Bronchial epithelial cell (primary cell): ENCODE measurements at regions not wholly inside any gene's neighbourhood (a gene's known extent, or its start where the extent isn't known, plus 50 kb on each side); places are given as distances from the start of the nearest gene placed in this dataset.

Source experiments
- DNase-seq: peaks from one replicate; pipeline ENCODE4 v3.0.0-alpha.2; 2010; ENCODE audit warnings: low read depth
- FAIRE-seq: peaks from 2 replicates; lab custom pipeline; 2011; peaks lifted over from hg19 to GRCh38; lab: Jason Lieb, UNC
- H3K27me3 ChIP-seq: 2 replicates; pipeline ENCODE4 v1.5.1; 2011; ENCODE audit warnings: low read length; ENCODE audit not compliant: control insufficient read depth, insufficient read depth
- H3K36me3 ChIP-seq: 2 replicates; pipeline ENCODE4 v1.5.1; 2011; ENCODE audit warnings: low read length; ENCODE audit not compliant: control insufficient read depth, insufficient read depth
- H3K4me3 ChIP-seq: 2 replicates; pipeline ENCODE4 v1.5.1; 2011; ENCODE audit warnings: mild to moderate bottlenecking, low read depth, low read length, control low read depth
- CTCF ChIP-seq: IDR thresholded peaks from 2 replicates; pipeline ENCODE4 v1.5.1; 2011; ENCODE audit warnings: mild to moderate bottlenecking, moderate library complexity, low read length, control low read depth, inconsistent platforms; ENCODE audit not compliant: insufficient read depth, severe bottlenecking

- Histone ChIP-seq H3K4me3 (no peak overlapping the region), H3K27me3 (no peaks in the 10 kb centered on the region), H3K36me3 (no peaks in the 10 kb centered on the region)
- no peak for TF ChIP-seq CTCF
- DNase-seq (no peak), FAIRE-seq (no peak)
Measured at GRCh38 chr5:21694567-21694966, 1158.6 kb downstream of the CDH12 start.

GRCh38 chr5:21693591-21693990 lies 1159.6 kb downstream of the CDH12 start:
- no peak for TF ChIP-seq CTCF
- Histone ChIP-seq H3K4me3 (no peak overlapping the region), H3K27me3 (no peaks in the 10 kb centered on the region), H3K36me3 (no peaks in the 10 kb centered on the region)
- FAIRE-seq (no peak), DNase-seq (peak; percentile 70)

GRCh38 chr5:21689587-21689986 lies 1163.6 kb downstream of the CDH12 start:
- DNase-seq: peak; percentile 18
- TF ChIP-seq CTCF: no peak
- no peaks in the 10 kb centered on the region for H3K36me3 ChIP-seq
- no peaks in the 10 kb centered on the region for H3K27me3 ChIP-seq
- no peak overlapping the region for H3K4me3 ChIP-seq
- FAIRE-seq: no peak

- H3K36me3 ChIP-seq: no peaks in the 10 kb centered on the region
- H3K27me3 ChIP-seq: no peaks in the 10 kb centered on the region
- DNase-seq (peak; percentile 95), FAIRE-seq (no peak)
- no peak for TF ChIP-seq CTCF
- no peak overlapping the region for H3K4me3 ChIP-seq
Measured at GRCh38 chr5:21688655-21689054, 1164.5 kb downstream of the CDH12 start.

- no peak for FAIRE-seq
- TF ChIP-seq CTCF: no peak
- no peak overlapping the region for H3K4me3 ChIP-seq
- DNase-seq: no peak
- H3K27me3 ChIP-seq: no peaks in the 10 kb centered on the region
- no peaks in the 10 kb centered on the region for H3K36me3 ChIP-seq
Measured at GRCh38 chr5:21687621-21688020, 1165.5 kb downstream of the CDH12 start.

GRCh38 chr5:21686706-21687105 lies 1166.4 kb downstream of the CDH12 start:
- H3K36me3 ChIP-seq: no peaks in the 10 kb centered on the region
- FAIRE-seq (no peak), DNase-seq (no peak)
- no peak overlapping the region for H3K4me3 ChIP-seq
- H3K27me3 ChIP-seq: no peaks in the 10 kb centered on the region
- TF ChIP-seq CTCF: no peak
